Ovary (tissue), 3 donors: ENCODE measurements at regions not wholly inside any gene's neighbourhood (a gene's known extent, or its start where the extent isn't known, plus 50 kb on each side); places are given as distances from the start of the nearest gene placed in this dataset.

ENCODE experiments used
- CTCF ChIP-seq, 3 donors: fragments of 450-650 bp in 2 of 3; fragments of 200-600 bp in 1 of 3; IDR thresholded peaks; one replicate each; pipeline versions ENCODE4 v1.5.1 to v1.8.0; 2016 to 2022; ENCODE audit warnings: antibody characterized with exemption in 3 of 3, mild to moderate bottlenecking in 1 of 3
- EP300 ChIP-seq: sonication (generic); formaldehyde crosslinking; IDR thresholded peaks from one replicate; pipeline ENCODE4 v1.6.1; 2017; ENCODE audit warnings: antibody characterized with exemption
- donor health status: DM: no; HTN: no; CAD: no.

- TF ChIP-seq EP300 (no peak), CTCF (IDR thresholded peaks at IDR 0.05) (no peak)
These were observed 198.4 kb downstream of the POU4F1 start for GRCh38 chr13:78404846-78405360.
